Activated naive CD4-positive, alpha-beta T cell (primary cell): ENCODE measurements at regions not wholly inside any gene's neighbourhood (a gene's known extent, or its start where the extent isn't known, plus 50 kb on each side); places are given as distances from the start of the nearest gene placed in this dataset.
A peak's percentile ranks its signal among the peaks of the same experiment; 100 is the strongest.

ENCODE experiments used
- DNase-seq, 4 experiments: peaks; one replicate each; lab custom pipeline; 2025; lab: John Stamatoyannopoulos, UW

- DNase-seq: no peak
Measured at GRCh38 chr14:104386151-104386841, 193.3 kb upstream of the C14orf180 start.

GRCh38 chr14:104387022-104388010, 192.2 kb upstream of the C14orf180 start:
- DNase-seq: no peak

- no peak for DNase-seq
Measured at GRCh38 chr14:104388011-104388521, 191.5 kb upstream of the C14orf180 start.

GRCh38 chr14:104388541-104389325, 190.8 kb upstream of the C14orf180 start:
- no peak for DNase-seq

- no peak for DNase-seq
Measured at GRCh38 chr14:104389326-104390220, 190.0 kb upstream of the C14orf180 start.

GRCh38 chr14:104390221-104390931, 189.2 kb upstream of the C14orf180 start:
- no peak for DNase-seq

GRCh38 chr14:104390941-104391901, 188.3 kb upstream of the C14orf180 start:
- no peak for DNase-seq

- no peak for DNase-seq
Measured at GRCh38 chr14:104392001-104392395, 187.6 kb upstream of the C14orf180 start.

- DNase-seq: no peak
Measured at GRCh38 chr14:104392396-104393198, 187.0 kb upstream of the C14orf180 start.

- no peak for DNase-seq
Measured at GRCh38 chr14:104393199-104393897, 186.2 kb upstream of the C14orf180 start.

GRCh38 chr14:104393898-104394381, 185.6 kb upstream of the C14orf180 start:
- peak in 2 of 4 experiments; percentile 66 to 67 for DNase-seq

- DNase-seq: no peak
Measured at GRCh38 chr14:104394409-104394851, 185.1 kb upstream of the C14orf180 start.

- no peak for DNase-seq
Measured at GRCh38 chr14:104395276-104395675, 184.3 kb upstream of the C14orf180 start.

GRCh38 chr14:104395941-104396681, 183.5 kb upstream of the C14orf180 start:
- no peak for DNase-seq

GRCh38 chr14:104396682-104397470, 182.7 kb upstream of the C14orf180 start:
- no peak for DNase-seq

- no peak for DNase-seq
Measured at GRCh38 chr14:104397956-104398355, 181.6 kb upstream of the C14orf180 start.
